Endothelial cell (in vitro differentiated cells): ENCODE measurements at regions not wholly inside any gene's neighbourhood (a gene's known extent, or its start where the extent isn't known, plus 50 kb on each side); places are given as distances from the start of the nearest gene placed in this dataset.
A peak's percentile ranks its signal among the peaks of the same experiment; 100 is the strongest.

Source experiments
- DNase-seq: peaks from one replicate; pipeline ENCODE4 v3.0.0; 2021; ENCODE audit warnings: low spot score
- H3K27ac Mint-ChIP-seq: one replicate; pipeline ENCODE4 v1.8.0; 2021; ENCODE audit warnings: mixed read lengths, inconsistent platforms; ENCODE audit not compliant: unreplicated experiment
- H3K27me3 Mint-ChIP-seq: one replicate; pipeline ENCODE4 v1.8.0; 2021; ENCODE audit warnings: mild to moderate bottlenecking, moderate library complexity, mixed read lengths, inconsistent platforms; ENCODE audit not compliant: unreplicated experiment
- H3K36me3 Mint-ChIP-seq: one replicate; pipeline ENCODE4 v1.8.0; 2021; ENCODE audit warnings: mild to moderate bottlenecking, low read depth, mixed read lengths, inconsistent platforms; ENCODE audit not compliant: unreplicated experiment
- H3K4me1 Mint-ChIP-seq: one replicate; pipeline ENCODE4 v1.8.0; 2021; ENCODE audit warnings: mild to moderate bottlenecking, mixed read lengths, inconsistent platforms; ENCODE audit not compliant: unreplicated experiment
- H3K4me3 Mint-ChIP-seq: one replicate; pipeline ENCODE4 v1.8.0; 2021; ENCODE audit warnings: mild to moderate bottlenecking, mixed read lengths, inconsistent platforms; ENCODE audit not compliant: unreplicated experiment
- H3K9me3 Mint-ChIP-seq: one replicate; pipeline ENCODE4 v1.8.0; 2021; ENCODE audit warnings: mixed read lengths, inconsistent platforms; ENCODE audit not compliant: unreplicated experiment
- CTCF ChIP-seq: fragments of 200-600 bp; sonication (generic); IDR thresholded peaks from one replicate; pipeline ENCODE4 v1.5.0; 2021; ENCODE audit warnings: antibody characterized with exemption; ENCODE audit not compliant: unreplicated experiment

GRCh38 chr7:38066391-38066790 is 111.7 kb upstream of the STARD3NL start:
- TF ChIP-seq CTCF: no peak
- no peaks in the 10 kb centered on the region for H3K9me3 Mint-ChIP-seq
- H3K27ac Mint-ChIP-seq: no peak overlapping the region
- no peaks in the 10 kb centered on the region for H3K4me1 Mint-ChIP-seq
- no peak for DNase-seq
- no peak overlapping the region for H3K4me3 Mint-ChIP-seq
- H3K27me3 Mint-ChIP-seq: peaks cover 1% of the 10 kb centered on the region
- H3K36me3 Mint-ChIP-seq: no peaks in the 10 kb centered on the region

- no peaks in the 10 kb centered on the region for H3K9me3 Mint-ChIP-seq
- no peak overlapping the region for H3K27ac Mint-ChIP-seq
- DNase-seq: no peak
- H3K4me1 Mint-ChIP-seq: no peaks in the 10 kb centered on the region
- H3K36me3 Mint-ChIP-seq: no peaks in the 10 kb centered on the region
- peaks cover 1% of the 10 kb centered on the region for H3K27me3 Mint-ChIP-seq
- TF ChIP-seq CTCF: no peak
- no peak overlapping the region for H3K4me3 Mint-ChIP-seq
Measured at GRCh38 chr7:38068461-38068860, 109.6 kb upstream of the STARD3NL start.

GRCh38 chr7:38069052-38069451 is 109.0 kb upstream of the STARD3NL start:
- H3K4me1 Mint-ChIP-seq: no peaks in the 10 kb centered on the region
- peaks cover 1% of the 10 kb centered on the region for H3K27me3 Mint-ChIP-seq
- H3K4me3 Mint-ChIP-seq: no peak overlapping the region
- no peaks in the 10 kb centered on the region for H3K36me3 Mint-ChIP-seq
- no peak overlapping the region for H3K27ac Mint-ChIP-seq
- no peaks in the 10 kb centered on the region for H3K9me3 Mint-ChIP-seq
- no peak for TF ChIP-seq CTCF
- DNase-seq: no peak

GRCh38 chr7:38070718-38071117 is 107.3 kb upstream of the STARD3NL start:
- H3K4me1 Mint-ChIP-seq: no peaks in the 10 kb centered on the region
- H3K27ac Mint-ChIP-seq: no peak overlapping the region
- peaks cover 1% of the 10 kb centered on the region for H3K27me3 Mint-ChIP-seq
- no peaks in the 10 kb centered on the region for H3K36me3 Mint-ChIP-seq
- no peak overlapping the region for H3K4me3 Mint-ChIP-seq
- H3K9me3 Mint-ChIP-seq: no peaks in the 10 kb centered on the region
- peak; percentile 70 for TF ChIP-seq CTCF
- peak; percentile 18 for DNase-seq

GRCh38 chr7:38086857-38087256 is 91.2 kb upstream of the STARD3NL start:
- no peak for DNase-seq
- Mint-ChIP-seq H3K4me1 (no peaks in the 10 kb centered on the region), H3K27me3 (peaks cover 2% of the 10 kb centered on the region), H3K4me3 (no peak overlapping the region), H3K9me3 (no peaks in the 10 kb centered on the region), H3K36me3 (peaks cover 4% of the 10 kb centered on the region), H3K27ac (no peak overlapping the region)
- no peak for TF ChIP-seq CTCF
